Sigmoid colon (tissue), 6 donors: ENCODE measurements at regions not wholly inside any gene's neighbourhood (a gene's known extent, or its start where the extent isn't known, plus 50 kb on each side); places are given as distances from the start of the nearest gene placed in this dataset.

ENCODE experiments used
- DNase-seq: peaks from one replicate; pipeline ENCODE4 v3.0.0-alpha.2; 2019
- H3K27ac ChIP-seq, 4 donors: fragments of 200-600 bp; sonication (generic); one replicate each; pipeline ENCODE4 v1.5.1; 2016 to 2019; ENCODE audit warnings: mild to moderate bottlenecking in 1 of 4
- H3K27me3 ChIP-seq, 3 donors: fragments of 200-600 bp; sonication (generic); one replicate each; pipeline ENCODE4 v1.5.1; 2019; ENCODE audit warnings: mild to moderate bottlenecking in 1 of 3
- H3K36me3 ChIP-seq, 4 donors: fragments of 200-600 bp; sonication (generic); one replicate each; pipeline ENCODE4 v1.5.1; 2016 to 2019
- H3K4me1 ChIP-seq, 4 donors: fragments of 200-600 bp; sonication (generic); one replicate each; pipeline ENCODE4 v1.5.1; 2017 to 2019
- H3K4me3 ChIP-seq, 4 donors: fragments of 200-600 bp; sonication (generic); one replicate each; pipeline ENCODE4 v1.5.1; 2017 to 2019; ENCODE audit warnings: mild to moderate bottlenecking in 2 of 4, moderate library complexity in 1 of 4
- H3K9me3 ChIP-seq, 4 donors: fragments of 200-600 bp in 3 of 4; sonication (generic) in 3 of 4; one replicate each; pipeline versions ENCODE4 v1.5.1 to v1.6.1; 2013 to 2019
- CTCF ChIP-seq, 4 experiments: fragments of 450-650 bp in 3 of 4; fragments of 200-600 bp in 1 of 4; IDR thresholded peaks; one replicate each; pipeline ENCODE4 v1.5.1; 2016 to 2019; ENCODE audit warnings: antibody characterized with exemption in 4 of 4, mild to moderate bottlenecking in 3 of 4, moderate library complexity in 2 of 4
- EP300 ChIP-seq, 4 donors: sonication (generic); formaldehyde crosslinking; IDR thresholded peaks; one replicate each; pipeline ENCODE4 v1.6.1; 2017; ENCODE audit warnings: antibody characterized with exemption in 4 of 4
- POLR2A ChIP-seq, 2 donors: fragments of 450-650 bp; IDR thresholded peaks; one replicate each; pipeline ENCODE4 v1.6.1; 2016; ENCODE audit warnings: antibody characterized with exemption in 2 of 2, mild to moderate bottlenecking in 2 of 2, moderate library complexity in 2 of 2
- POLR2AphosphoS5 ChIP-seq, 4 donors: sonication (generic); formaldehyde crosslinking; IDR thresholded peaks; one replicate each; pipeline ENCODE4 v1.6.1; 2017; ENCODE audit warnings: antibody characterized with exemption in 4 of 4
- WGBS, 2 donors: extraction: QIAGEN DNeasy Blood & Tissue Kit; methylation state at CpG; one replicate each; pipeline ENCODE4 v1.1.7; 2013; 5-methylcytosine and 5-hydroxymethylcytosine counted together
- intact Hi-C: fragments of 100-400 bp; cut with DNase I; formaldehyde crosslinking; loops from one replicate; pipeline ENCODE4 v1.15.1; 2023
- donor health status: healthy with polysubstance abuse.
- donor health status: healthy.

GRCh38 chr5:30831605-30832004, 361.9 kb upstream of the CDH6 start:
- Histone ChIP-seq H3K4me1 (no peaks in the 10 kb centered on the region), H3K4me3 (no peak overlapping the region), H3K27me3 (no peaks in the 10 kb centered on the region), H3K9me3 (no peaks in the 10 kb centered on the region), H3K36me3 (no peaks in the 10 kb centered on the region), H3K27ac (no peak overlapping the region)
- no peak for DNase-seq
- intact Hi-C loops = no loop called here
- TF ChIP-seq POLR2AphosphoS5 (IDR thresholded peaks at IDR 0.05) (no peak), EP300 (IDR thresholded peaks at IDR 0.05) (no peak), POLR2A (IDR thresholded peaks at IDR 0.05) (no peak), CTCF (IDR thresholded peaks at IDR 0.05) (no peak)
- 31 to 65% methylated on average over 1 of the region's 1 CpG for WGBS, 2 donors

GRCh38 chr5:30831123-30831522, 362.4 kb upstream of the CDH6 start:
- Histone ChIP-seq H3K36me3 (no peaks in the 10 kb centered on the region), H3K4me1 (no peaks in the 10 kb centered on the region), H3K27me3 (no peaks in the 10 kb centered on the region), H3K9me3 (no peaks in the 10 kb centered on the region), H3K27ac (no peak overlapping the region), H3K4me3 (no peak overlapping the region)
- 62 to 73% methylated on average over 3 of the region's 3 CpGs for WGBS, 2 donors
- TF ChIP-seq EP300 (IDR thresholded peaks at IDR 0.05) (no peak), POLR2AphosphoS5 (IDR thresholded peaks at IDR 0.05) (no peak), POLR2A (IDR thresholded peaks at IDR 0.05) (no peak), CTCF (IDR thresholded peaks at IDR 0.05) (no peak)
- no peak for DNase-seq
- intact Hi-C loops = no loop called here

GRCh38 chr5:30811298-30811697, 382.2 kb upstream of the CDH6 start:
- Histone ChIP-seq H3K36me3 (no peaks in the 10 kb centered on the region), H3K4me3 (no peak overlapping the region), H3K27me3 (no peaks in the 10 kb centered on the region), H3K27ac (no peak overlapping the region), H3K4me1 (no peaks in the 10 kb centered on the region), H3K9me3 (no peaks in the 10 kb centered on the region)
- 82 to 90% methylated on average over 3 of the region's 3 CpGs for WGBS, 2 donors
- intact Hi-C loops = no loop called here
- no peak for DNase-seq
- TF ChIP-seq CTCF (IDR thresholded peaks at IDR 0.05) = no peak
- TF ChIP-seq POLR2A (IDR thresholded peaks at IDR 0.05) = no peak
- no peak for TF ChIP-seq POLR2AphosphoS5 (IDR thresholded peaks at IDR 0.05)
- no peak for TF ChIP-seq EP300 (IDR thresholded peaks at IDR 0.05)

- no peaks in the 10 kb centered on the region for H3K36me3 ChIP-seq
- intact Hi-C loops = no loop called here
- H3K4me3 ChIP-seq = no peak overlapping the region
- WGBS, 2 donors = 11 to 53% methylated on average over 1 of the region's 1 CpG
- no peaks in the 10 kb centered on the region for H3K9me3 ChIP-seq
- no peaks in the 10 kb centered on the region for H3K27me3 ChIP-seq
- no peaks in the 10 kb centered on the region for H3K4me1 ChIP-seq
- no peak for TF ChIP-seq CTCF (IDR thresholded peaks at IDR 0.05)
- no peak for TF ChIP-seq POLR2A (IDR thresholded peaks at IDR 0.05)
- TF ChIP-seq POLR2AphosphoS5 (IDR thresholded peaks at IDR 0.05) = no peak
- TF ChIP-seq EP300 (IDR thresholded peaks at IDR 0.05) = no peak
- no peak for DNase-seq
- no peak overlapping the region for H3K27ac ChIP-seq
Measured at GRCh38 chr5:30809933-30810332, 383.6 kb upstream of the CDH6 start.

- H3K4me1 ChIP-seq = no peaks in the 10 kb centered on the region
- H3K36me3 ChIP-seq = no peaks in the 10 kb centered on the region
- 18 to 52% methylated on average over 2 of the region's 2 CpGs for WGBS, 2 donors
- intact Hi-C loops = no loop called here
- no peak overlapping the region for H3K4me3 ChIP-seq
- no peak for DNase-seq
- H3K27me3 ChIP-seq = no peaks in the 10 kb centered on the region
- no peak overlapping the region for H3K27ac ChIP-seq
- no peaks in the 10 kb centered on the region for H3K9me3 ChIP-seq
- TF ChIP-seq POLR2AphosphoS5 (IDR thresholded peaks at IDR 0.05) (no peak), CTCF (IDR thresholded peaks at IDR 0.05) (no peak), EP300 (IDR thresholded peaks at IDR 0.05) (no peak), POLR2A (IDR thresholded peaks at IDR 0.05) (no peak)
Measured at GRCh38 chr5:30808996-30809395, 384.5 kb upstream of the CDH6 start.
